ENCODE measurements at regions not wholly inside any gene's neighbourhood (a gene's known extent, or its start where the extent isn't known, plus 50 kb on each side); places are given as distances from the start of the nearest gene placed in this dataset.
"Not testable (repeated sequence)": the region's sequence is repeated elsewhere in the genome, so short reads cannot be mapped to it uniquely, and the experiment has no call there.

DNA sequence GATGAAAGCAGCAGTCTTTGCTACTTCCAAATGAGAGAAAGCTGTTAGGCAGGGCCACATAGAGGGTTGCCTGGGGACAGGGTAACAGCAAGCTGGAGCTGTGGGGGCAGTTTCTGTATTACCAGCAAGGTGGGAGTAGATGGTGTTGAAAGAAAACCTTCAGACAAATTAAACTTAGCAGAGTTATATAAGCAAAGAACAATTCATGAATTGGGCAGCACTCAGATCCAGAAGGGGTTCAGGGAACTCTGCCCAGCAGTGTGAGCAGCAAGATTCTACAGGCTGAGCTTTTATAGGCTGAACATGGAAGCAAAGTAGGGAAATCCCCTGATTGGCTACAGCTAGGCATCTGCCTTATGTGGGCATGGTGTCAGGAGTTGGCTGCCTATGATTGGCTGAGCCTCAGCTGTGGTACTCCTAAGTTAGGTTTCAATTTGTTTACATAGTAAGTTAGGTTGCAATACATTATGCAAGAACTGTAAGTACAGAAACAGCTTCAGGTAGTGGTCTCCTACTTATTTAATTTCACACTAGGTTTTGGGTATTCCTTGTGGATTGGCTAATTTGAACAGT is 64.1 kb upstream of the TMPRSS2 start:
- DNase-seq (ENCODE audit: low read depth in 3 of 3, low spot score in 2 of 3) = no peak

DNA sequence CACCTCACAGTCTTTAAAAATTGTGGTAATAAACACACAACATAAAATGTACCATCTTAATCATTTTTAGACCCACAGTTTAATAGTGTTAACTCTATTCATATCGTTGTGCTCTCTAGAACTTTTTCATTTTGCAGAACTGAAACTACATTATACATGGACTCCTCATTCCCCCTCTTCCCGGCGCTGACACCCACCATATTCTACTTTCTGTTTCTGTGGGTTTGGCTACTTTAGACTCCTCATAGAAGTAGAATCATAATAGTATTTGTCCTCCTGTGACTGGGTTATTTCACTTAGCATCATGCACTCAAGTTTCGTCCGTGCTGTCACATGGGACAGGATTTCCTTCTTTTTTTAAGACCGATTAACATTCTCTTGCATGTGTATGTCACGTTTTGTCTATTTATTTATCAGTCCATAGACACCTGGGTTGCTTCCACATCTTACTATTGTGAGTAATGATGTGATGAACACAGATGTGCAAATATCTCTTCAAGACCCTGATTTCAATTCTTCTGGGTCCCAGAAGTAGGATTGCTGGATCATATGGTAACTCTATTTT is 62.9 kb upstream of the TMPRSS2 start:
- no peak for DNase-seq (ENCODE audit: low read depth in 3 of 3, low spot score in 2 of 3)

DNA sequence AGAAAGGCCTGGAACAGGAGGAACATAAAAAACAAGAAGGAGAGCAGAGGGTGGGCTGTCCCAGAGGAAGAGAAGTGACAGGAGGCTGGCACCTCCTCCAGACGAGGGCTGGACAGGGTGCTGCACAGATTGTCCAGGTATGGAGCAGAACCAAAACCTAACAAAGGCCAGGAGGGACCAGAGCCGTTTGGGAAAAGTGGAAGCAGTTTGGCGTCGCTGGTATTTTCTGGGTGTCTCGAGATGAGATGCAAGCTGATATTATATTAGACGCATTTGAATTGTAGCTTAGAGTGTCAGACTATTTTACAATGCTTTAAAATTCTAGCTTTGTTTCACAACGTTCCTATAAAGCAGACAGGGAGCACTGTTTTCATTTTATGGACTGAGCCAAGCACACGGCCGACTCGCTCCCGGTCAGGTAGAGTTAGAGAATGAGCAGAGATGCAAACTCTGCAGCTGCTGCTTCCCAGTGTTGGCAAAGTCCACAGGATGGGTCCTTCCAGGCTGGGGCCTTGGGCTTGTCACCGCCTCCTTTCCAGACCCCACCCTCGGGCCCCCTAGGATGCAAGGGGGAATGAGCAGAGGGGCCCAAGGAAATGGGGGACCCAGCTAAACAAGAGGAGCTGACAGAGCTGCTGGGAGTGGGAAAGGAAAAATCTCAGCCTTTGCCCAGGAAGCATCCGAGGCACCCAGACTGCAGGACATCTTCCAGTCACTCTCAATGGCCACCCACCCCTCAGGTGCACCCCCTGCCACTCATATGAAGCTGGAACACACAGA is 60.8 kb upstream of the TMPRSS2 start:
- DNase-seq (ENCODE audit: low read depth in 3 of 3, low spot score in 2 of 3) = no peak

DNA sequence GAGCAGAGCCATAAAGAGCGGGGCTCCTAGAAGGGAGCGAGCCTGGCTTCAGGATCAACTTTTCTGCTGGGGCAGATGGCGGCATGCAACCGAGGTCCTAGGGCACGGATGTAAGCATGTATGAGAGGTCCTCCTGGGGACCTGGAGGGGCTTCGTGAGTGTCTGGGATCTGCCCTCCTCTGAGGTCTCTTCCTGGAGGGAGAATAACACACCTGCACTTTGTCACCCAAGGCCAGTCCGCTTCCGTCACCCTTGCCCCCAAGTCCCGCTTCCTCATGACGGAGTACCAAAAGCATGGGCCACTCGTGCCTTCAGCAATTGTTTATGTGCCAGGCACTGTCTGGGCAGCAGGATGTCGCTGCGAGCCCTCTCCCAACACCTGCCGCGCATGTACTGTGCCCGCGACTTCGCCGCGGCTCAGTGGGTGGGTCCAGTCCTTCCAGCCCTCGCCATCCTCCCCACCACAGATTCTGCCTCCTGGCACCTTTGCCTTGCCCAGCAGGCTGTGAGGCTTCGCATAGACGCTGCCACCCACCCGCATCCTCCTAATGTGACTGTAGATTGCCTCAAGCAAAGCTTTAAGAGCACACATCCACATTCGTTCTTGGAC is 60.0 kb upstream of the TMPRSS2 start:
- DNase-seq (ENCODE audit: low read depth in 3 of 3, low spot score in 2 of 3) = no peak

DNA sequence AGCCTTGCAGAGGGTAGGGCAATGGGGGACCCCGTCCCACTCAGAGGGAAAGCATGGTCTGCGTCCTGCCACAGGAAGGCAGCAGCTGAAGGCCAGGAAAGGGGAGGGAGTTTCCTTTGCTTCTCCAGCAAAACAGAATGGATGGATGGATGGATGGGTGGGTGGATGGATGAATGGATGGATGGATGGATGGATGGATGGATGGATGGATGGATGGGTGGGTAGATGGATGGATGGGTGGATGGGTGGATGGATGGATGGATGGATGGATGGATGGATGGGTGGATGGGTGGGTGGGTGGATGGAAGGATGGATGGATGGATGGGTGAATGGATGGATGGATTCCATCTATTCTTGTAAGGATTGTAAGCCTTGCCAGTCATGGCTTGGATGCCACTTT is 59.3 kb upstream of the TMPRSS2 start:
- DNase-seq (ENCODE audit: low read depth in 3 of 3, low spot score in 2 of 3) = not testable (repeated sequence)

DNA sequence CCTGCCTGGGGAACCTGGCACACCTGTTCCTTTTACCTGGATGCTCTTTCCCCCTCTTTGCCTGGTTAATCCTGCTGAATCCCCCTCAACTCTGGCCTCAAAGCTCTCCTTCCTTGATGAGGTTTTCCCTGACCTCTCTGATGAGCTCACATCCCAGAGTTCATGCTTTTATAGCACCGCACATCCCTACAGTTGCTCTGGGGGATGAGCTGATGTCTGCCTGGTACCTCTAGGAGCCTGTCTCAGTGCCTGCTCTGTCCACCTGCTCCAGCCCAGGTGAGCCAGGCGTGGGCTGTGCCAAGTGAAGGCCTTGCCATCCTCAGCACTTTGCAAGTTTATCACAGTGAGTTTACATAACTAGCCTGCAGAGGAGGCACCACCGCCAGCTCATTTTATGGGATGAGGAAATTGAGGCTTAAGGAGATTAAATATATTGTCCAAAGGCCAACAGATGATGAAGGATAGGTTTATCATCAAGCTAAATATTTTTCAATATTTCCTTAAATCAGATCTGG is 58.6 kb upstream of the TMPRSS2 start:
- no peak for DNase-seq (ENCODE audit: low read depth in 3 of 3, low spot score in 2 of 3)

DNA sequence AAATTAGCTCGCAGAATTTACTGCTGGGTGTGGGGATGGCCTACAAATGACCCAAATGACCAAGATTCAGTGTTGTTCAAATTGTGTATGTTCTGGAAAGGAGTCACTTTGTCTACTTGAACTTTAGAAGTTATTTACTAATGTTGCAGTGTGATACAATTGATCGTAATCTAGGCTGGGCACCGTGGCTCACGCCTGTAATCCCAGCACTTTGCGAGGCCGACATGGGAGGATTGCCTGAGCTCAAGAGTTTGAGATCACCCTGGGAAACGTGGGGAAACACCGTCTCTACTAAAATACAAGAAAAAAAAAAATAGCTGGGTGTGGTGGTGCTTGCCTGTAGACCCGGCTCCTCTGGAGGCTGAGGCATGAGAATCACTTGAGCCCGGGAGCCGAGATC is 57.6 kb upstream of the TMPRSS2 start:
- no peak for DNase-seq (ENCODE audit: low read depth in 3 of 3, low spot score in 2 of 3)

DNA sequence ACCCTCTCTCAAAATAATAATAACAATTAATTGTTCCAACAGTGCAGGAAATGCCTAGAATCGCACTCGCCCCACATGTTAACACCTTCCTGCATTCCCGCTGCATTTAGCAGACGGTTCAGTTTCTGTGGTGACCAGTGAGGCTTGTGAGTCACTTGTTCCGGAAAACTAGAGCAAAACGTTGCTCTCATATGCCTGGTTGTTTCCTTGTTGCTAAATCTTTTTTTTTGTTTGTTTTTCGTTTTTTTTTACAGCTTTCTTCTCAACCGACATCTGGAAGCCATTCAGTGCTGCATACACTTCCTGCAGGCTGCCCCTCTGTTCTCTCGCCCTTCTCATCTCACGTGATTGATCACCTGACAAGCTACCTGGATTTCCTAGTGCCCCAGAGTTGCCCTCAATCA is 56.9 kb upstream of the TMPRSS2 start:
- DNase-seq (ENCODE audit: low read depth in 3 of 3, low spot score in 2 of 3) = no peak

DNA sequence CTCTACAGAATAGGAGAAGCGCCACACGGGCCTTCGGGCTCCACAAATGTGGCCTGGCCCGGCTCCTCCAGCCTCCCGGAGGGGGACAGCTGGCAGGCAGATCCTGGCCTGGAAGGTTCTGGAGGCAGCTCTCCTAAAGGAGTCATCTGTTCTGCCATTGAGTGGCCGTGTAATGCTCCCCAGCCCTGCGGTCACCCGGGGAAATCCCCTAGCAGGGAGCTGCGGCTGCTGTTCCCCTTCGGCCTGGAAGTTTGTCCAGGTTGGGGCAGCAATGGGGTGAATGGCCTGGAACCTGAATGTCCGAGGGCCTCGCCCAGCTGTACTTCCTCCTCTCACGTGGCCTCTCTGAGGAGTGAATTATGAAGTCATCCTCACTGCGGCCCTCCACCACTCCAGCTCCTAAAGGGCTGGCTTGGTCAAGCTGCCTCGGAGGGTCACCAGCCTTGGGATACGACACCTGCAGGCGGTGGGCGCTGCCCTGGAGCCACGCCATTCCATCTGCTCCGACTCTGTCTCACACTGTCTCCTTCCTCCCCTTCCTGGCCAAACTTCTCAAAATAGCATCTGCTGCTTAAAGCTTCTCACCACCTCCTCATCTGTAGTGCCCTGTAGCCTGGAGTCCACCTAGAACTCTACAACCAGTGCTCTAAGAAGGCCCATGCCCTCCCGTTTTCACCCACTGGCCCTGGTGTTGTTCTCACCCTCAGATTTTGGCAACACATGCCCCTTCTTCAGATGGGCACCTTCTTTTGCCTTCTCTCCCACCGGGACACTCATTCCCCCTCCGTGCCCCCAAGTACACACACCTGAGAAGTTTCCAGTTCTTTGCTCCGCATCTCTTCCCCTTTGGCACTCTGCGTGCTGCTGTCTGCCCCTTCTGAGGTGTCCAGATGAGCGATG is 54.4 kb upstream of the TMPRSS2 start:
- no peak for DNase-seq (ENCODE audit: low read depth in 3 of 3, low spot score in 2 of 3)

DNA sequence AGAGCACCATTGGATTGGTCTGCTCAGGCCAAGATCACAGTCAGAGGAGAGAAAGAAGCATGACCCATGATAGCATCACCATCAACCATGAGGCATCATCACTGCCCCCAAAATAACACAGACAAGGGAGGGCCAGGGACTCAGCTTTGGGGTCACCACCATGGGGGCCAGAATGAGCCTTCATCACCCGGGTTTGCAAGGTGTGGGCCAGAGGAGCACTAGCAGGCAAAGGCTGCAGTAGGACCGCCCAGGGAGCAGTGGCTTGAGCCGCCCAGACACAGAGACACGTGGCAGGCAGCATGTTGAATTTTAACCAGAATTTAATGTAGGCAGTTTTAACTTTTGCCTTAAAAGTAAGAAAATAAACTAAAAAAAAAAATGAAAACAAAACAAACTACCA is 53.7 kb upstream of the TMPRSS2 start:
- DNase-seq (ENCODE audit: low read depth in 3 of 3, low spot score in 2 of 3) = no peak

DNA sequence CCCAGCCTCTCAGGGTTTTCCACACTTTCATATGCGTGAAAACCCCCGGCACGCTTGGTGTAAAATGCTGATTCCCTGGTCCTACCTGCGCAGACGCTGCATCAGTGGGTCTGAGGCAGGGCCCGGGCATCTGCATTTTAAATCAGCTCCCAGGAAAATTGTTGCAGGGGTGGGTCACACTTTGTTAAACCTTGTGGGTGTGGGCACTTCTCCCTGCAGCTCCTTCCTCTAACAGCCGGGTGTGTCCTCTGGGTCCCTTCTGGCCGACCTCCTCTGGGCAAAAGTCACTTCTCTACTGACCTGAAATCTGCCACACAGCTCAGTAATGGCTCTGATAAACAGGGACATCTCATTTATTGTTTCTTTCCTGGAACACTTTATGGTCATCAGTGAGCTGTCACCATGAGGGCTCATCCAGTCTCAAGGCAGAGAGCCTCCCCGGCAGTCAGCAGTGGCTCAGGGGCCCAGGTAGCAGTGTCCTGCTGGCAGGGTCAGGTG is 52.8 kb upstream of the TMPRSS2 start:
- DNase-seq (ENCODE audit: low read depth in 3 of 3, low spot score in 2 of 3) = no peak

DNA sequence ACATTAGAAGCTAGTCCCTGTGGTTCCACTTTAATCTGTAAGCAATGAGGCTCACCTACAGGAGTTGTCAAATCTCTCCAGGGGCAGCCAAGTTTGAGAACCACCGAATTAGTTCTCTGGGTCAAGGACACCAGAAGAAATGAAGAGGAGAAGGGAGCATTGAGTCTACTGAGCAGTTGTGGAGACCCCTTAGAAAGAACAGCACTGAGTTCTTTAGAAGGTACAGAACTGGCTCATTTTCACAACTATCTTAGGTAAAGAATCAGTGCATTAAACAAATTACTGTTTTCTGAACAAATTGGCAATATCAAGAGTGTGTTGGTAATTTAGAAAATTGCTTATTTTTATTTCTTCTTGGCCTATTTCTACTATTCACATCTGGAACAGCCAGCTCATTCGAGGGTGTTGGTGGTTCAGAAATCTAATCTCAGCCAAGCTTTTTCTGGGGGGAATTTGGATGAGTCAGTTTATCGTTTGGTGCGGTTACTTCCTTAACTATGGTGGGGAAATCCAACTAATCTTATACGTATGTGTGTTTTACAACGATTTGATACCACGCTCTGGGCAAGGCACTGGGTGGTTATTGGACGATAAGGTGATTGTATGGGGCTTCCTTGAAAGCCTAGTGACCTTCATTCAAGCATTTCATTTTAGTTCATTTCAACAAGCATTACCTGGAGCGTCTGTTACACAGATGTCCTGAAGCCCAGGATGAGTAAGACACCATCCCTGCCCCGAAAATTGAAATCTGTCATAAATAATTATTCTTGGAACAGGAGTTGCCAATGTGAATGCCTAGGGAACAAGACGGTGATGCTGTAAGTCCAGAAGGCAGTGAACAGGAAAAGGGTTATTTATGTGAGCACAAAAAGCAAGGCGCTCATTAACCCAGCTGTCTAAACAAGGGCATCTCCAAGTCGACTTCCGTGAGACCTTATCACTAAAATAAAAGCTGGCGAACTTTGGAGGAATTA is 52.0 kb upstream of the TMPRSS2 start:
- no peak for DNase-seq (ENCODE audit: low read depth in 3 of 3, low spot score in 2 of 3)

DNA sequence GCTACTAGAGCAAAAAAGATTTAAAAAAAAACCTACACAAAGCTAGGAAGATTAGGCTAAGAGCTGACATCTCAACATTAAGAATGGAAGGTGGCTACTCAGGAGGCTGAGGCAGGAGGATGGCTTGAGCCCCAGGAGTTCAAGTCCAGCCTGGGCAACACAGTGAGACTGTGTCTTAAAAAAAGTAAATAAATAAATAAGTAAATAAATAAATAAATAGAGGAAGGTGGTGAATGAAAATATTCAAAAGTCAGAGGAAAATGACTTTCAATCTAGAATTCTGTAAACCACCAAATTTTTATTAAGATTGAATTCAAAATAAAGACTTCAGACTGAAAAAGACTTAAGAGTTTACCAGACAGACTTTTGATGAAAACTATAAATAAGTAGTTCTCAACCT is 50.9 kb upstream of the TMPRSS2 start:
- DNase-seq (ENCODE audit: low read depth in 3 of 3, low spot score in 2 of 3) = no peak

DNA sequence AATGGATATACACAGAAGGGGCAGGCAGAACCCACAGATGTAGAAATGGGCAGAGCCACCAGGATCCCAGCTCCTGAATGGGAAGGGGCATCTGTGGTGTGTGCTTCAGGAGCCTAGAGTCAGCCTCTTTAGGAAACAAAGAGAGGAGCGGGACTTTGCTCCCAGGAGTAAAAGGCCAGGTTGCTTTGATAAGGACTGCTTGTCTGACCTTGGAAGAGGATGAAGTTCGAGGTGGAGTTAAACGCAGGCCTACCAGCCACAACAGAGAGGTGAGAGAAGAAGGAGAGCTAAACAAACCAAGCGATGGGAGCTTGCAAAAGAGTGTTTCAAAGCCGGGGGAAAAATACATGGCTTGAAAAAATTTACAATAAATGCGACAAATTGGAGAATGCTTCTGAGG is 49.9 kb upstream of the TMPRSS2 start:
- no peak for DNase-seq (ENCODE audit: low read depth in 3 of 3, low spot score in 2 of 3)

All from right renal cortex interstitium (tissue), 3 donors.